Fibroblast of lung (primary cell): ENCODE measurements at regions not wholly inside any gene's neighbourhood (a gene's known extent, or its start where the extent isn't known, plus 50 kb on each side); places are given as distances from the start of the nearest gene placed in this dataset.

Source experiments
- EZH2 ChIP-seq: IDR thresholded peaks from 2 replicates; pipeline ENCODE4 v1.5.1; 2012; ENCODE audit warnings: low read length, control low read depth, mild to moderate bottlenecking; ENCODE audit errors: missing control alignments
- TF ChIP-seq, protein P1 (sequence below), 2 donors: IDR thresholded peaks in 1 of 2; conservative IDR thresholded peaks in 1 of 2; 1 replicate in 1 of 2; 2 replicates in 1 of 2; pipeline ENCODE4 v1.5.1; 2011 to 2012; ENCODE audit warnings: low read length in 2 of 2, control low read depth in 1 of 2, inconsistent platforms in 1 of 2, low read depth in 1 of 2, mild to moderate bottlenecking in 1 of 2

DNA sequence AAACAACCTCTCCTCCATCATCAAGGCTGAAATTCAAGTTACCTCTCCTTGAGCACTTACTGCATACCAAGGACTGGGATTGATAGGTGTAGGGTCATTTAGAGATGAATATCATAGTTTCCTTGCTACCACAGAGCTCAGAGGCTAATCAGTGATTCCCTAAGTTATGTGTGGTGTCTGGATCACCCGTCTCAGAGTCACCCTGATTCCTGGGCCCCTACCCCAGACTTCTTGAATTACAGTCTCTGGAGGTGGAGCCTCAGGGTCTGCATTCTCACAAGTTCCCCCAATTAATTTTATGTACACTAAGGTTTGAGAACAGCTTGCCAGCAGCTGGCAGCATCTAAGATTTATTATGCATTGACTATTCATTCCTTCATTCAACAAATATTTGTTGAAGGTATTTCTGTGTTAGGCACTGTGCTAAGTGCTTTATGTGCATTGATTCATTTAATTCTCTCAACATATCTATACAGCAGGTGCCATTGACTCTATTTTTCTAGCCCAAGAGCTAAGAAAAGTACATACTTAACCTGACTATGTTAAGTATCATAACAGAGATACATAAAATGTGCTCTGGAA lies 182.9 kb upstream of the FGGY start:
- TF ChIP-seq, protein P1, sequence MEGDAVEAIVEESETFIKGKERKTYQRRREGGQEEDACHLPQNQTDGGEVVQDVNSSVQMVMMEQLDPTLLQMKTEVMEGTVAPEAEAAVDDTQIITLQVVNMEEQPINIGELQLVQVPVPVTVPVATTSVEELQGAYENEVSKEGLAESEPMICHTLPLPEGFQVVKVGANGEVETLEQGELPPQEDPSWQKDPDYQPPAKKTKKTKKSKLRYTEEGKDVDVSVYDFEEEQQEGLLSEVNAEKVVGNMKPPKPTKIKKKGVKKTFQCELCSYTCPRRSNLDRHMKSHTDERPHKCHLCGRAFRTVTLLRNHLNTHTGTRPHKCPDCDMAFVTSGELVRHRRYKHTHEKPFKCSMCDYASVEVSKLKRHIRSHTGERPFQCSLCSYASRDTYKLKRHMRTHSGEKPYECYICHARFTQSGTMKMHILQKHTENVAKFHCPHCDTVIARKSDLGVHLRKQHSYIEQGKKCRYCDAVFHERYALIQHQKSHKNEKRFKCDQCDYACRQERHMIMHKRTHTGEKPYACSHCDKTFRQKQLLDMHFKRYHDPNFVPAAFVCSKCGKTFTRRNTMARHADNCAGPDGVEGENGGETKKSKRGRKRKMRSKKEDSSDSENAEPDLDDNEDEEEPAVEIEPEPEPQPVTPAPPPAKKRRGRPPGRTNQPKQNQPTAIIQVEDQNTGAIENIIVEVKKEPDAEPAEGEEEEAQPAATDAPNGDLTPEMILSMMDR (conservative IDR thresholded peaks at IDR 0.05 in 1 of 2, IDR thresholded peaks at IDR 0.05 in 1 of 2; ENCODE audit: low read depth in 1 of 2, low read length in 2 of 2): no peak
- no peak for TF ChIP-seq EZH2
